HUES64 (cell line): ENCODE measurements at regions not wholly inside any gene's neighbourhood (a gene's known extent, or its start where the extent isn't known, plus 50 kb on each side); places are given as distances from the start of the nearest gene placed in this dataset.
"Not testable (repeated sequence)": the region's sequence is repeated elsewhere in the genome, so short reads cannot be mapped to it uniquely, and the experiment has no call there.

ENCODE experiments used
- H3K27ac ChIP-seq: 2 replicates; pipeline ENCODE4 v1.7.0; 2013; ENCODE audit warnings: low read depth, low read length, inconsistent platforms
- H3K27me3 ChIP-seq: 2 replicates; pipeline ENCODE4 v1.6.1; 2013; ENCODE audit warnings: mild to moderate bottlenecking, low read length; ENCODE audit not compliant: insufficient read depth
- H3K36me3 ChIP-seq: 2 replicates; pipeline ENCODE4 v1.6.1; 2013; ENCODE audit warnings: mild to moderate bottlenecking, low read length; ENCODE audit not compliant: insufficient read depth
- H3K4me1 ChIP-seq: 2 replicates; pipeline ENCODE4 v1.6.1; 2013; ENCODE audit warnings: mild to moderate bottlenecking, low read length, moderate library complexity; ENCODE audit not compliant: insufficient read depth
- H3K4me3 ChIP-seq: 2 replicates; pipeline ENCODE4 v1.5.1; 2013; ENCODE audit warnings: mild to moderate bottlenecking, low read length, moderate library complexity
- H3K9ac ChIP-seq: 2 replicates; pipeline ENCODE4 v1.6.1; 2013; ENCODE audit warnings: mild to moderate bottlenecking, low read depth, low read length
- H3K9me3 ChIP-seq: 2 replicates; pipeline ENCODE4 v1.6.1; 2013; ENCODE audit warnings: low read depth, low read length; ENCODE audit not compliant: insufficient read depth
- WGBS: fragments of 150-250, 120-280 bp; methylation state at CpG from one replicate; pipeline ENCODE4 v1.1.7; 2013; ENCODE audit warnings: missing lambda C conversion rate; 5-methylcytosine and 5-hydroxymethylcytosine counted together

- no peak overlapping the region for H3K4me3 ChIP-seq
- H3K27me3 ChIP-seq: no peaks in the 10 kb centered on the region
- H3K27ac ChIP-seq: no peak overlapping the region
- H3K9me3 ChIP-seq: no peaks in the 10 kb centered on the region
- no peak overlapping the region for H3K9ac ChIP-seq
- no peaks in the 10 kb centered on the region for H3K4me1 ChIP-seq
- no CpG with 5 or more reads among the region's 2 CpGs for WGBS
- no peaks in the 10 kb centered on the region for H3K36me3 ChIP-seq
Observed at GRCh38 chr1:102178480-102178879, 181.8 kb upstream of the OLFM3 start.

DNA sequence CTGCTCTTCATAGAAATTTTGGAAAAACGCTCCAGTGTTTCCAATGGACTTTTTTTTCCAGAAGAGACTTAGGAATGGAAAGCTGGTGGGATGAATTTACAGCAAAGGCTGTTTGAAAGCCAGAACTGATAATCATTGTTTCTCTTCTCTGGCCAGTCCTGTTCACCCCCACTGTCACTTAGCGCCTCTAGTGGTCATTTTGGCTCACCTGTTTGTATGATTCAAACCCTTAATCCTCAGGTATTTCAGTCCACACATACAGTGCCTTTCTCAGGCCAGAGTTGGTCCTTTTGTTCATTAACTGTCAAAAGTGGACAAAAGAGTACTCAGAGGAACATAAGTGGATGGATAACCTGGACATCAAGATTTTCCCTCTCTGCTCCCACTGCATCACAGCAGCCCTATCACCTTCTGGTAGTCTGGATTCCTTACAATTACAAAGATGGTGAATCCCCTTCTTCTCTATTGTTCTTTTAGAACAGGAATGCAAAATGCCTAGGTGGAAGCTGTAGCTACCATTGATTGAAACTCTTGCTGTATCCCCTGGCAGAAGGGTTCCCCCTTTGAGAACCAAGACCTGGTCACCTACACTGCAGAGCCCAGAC, 177.6 kb upstream of the OLFM3 start:
- Histone ChIP-seq H3K36me3 (no peaks in the 10 kb centered on the region), H3K27ac (no peak overlapping the region), H3K4me3 (no peak overlapping the region), H3K27me3 (no peaks in the 10 kb centered on the region), H3K9ac (no peak overlapping the region), H3K9me3 (no peaks in the 10 kb centered on the region), H3K4me1 (no peaks in the 10 kb centered on the region)
- WGBS: 46% methylated on average over 2 of the region's 2 CpGs

DNA sequence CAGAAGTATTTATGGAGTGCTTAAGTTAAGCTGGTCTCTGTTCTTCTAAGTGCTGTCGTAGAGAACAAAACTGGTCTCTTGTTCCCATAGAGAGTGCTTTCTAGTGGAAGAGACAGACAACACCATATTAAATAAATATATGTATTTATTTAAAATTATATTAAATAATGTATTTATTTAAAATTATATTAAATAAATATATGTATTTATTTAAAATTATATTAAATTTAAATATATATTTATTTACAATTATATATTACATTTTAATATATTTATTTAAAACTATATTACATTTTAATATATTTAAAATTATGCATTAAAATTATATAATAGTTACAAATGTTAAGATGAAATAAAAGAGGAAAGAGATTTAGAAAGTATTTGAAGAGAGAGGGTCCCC, 175.5 kb upstream of the OLFM3 start:
- H3K27me3 ChIP-seq: no peaks in the 10 kb centered on the region
- H3K27ac ChIP-seq: no peak overlapping the region
- WGBS: 100% methylated on average over 1 of the region's 1 CpG
- H3K4me3 ChIP-seq: no peak overlapping the region
- no peak overlapping the region for H3K9ac ChIP-seq
- H3K9me3 ChIP-seq: no peaks in the 10 kb centered on the region
- no peaks in the 10 kb centered on the region for H3K4me1 ChIP-seq
- H3K36me3 ChIP-seq: no peaks in the 10 kb centered on the region

GRCh38 chr1:102163799-102164198, 167.1 kb upstream of the OLFM3 start:
- Histone ChIP-seq H3K9me3 (no peaks in the 10 kb centered on the region), H3K4me1 (peaks cover 7% of the 10 kb centered on the region; the same call in 1 of the 2 replicates), H3K36me3 (no peaks in the 10 kb centered on the region), H3K4me3 (no peak overlapping the region), H3K9ac (no peak overlapping the region), H3K27ac (no peak overlapping the region), H3K27me3 (no peaks in the 10 kb centered on the region)
- 93% methylated on average over 1 of the region's 1 CpG for WGBS

GRCh38 chr1:102151242-102151641, 154.5 kb upstream of the OLFM3 start:
- WGBS: 93% methylated on average over 3 of the region's 3 CpGs
- no peaks in the 10 kb centered on the region for H3K36me3 ChIP-seq
- H3K9me3 ChIP-seq: no peaks in the 10 kb centered on the region
- no peak overlapping the region for H3K9ac ChIP-seq
- peaks cover 11% of the 10 kb centered on the region; the same call in 1 of the 2 replicates for H3K4me1 ChIP-seq
- no peak overlapping the region for H3K4me3 ChIP-seq
- H3K27ac ChIP-seq: no peak overlapping the region
- H3K27me3 ChIP-seq: no peaks in the 10 kb centered on the region

- no peak overlapping the region for H3K27ac ChIP-seq
- H3K36me3 ChIP-seq: no peaks in the 10 kb centered on the region
- H3K27me3 ChIP-seq: no peaks in the 10 kb centered on the region
- H3K9ac ChIP-seq: no peak overlapping the region
- no peaks in the 10 kb centered on the region for H3K9me3 ChIP-seq
- peaks cover 4% of the 10 kb centered on the region; the same call in 1 of the 2 replicates for H3K4me1 ChIP-seq
- H3K4me3 ChIP-seq: no peak overlapping the region
- WGBS: 94% methylated on average over 4 of the region's 4 CpGs
Observed at GRCh38 chr1:102120910-102121309, 124.2 kb upstream of the OLFM3 start.

DNA sequence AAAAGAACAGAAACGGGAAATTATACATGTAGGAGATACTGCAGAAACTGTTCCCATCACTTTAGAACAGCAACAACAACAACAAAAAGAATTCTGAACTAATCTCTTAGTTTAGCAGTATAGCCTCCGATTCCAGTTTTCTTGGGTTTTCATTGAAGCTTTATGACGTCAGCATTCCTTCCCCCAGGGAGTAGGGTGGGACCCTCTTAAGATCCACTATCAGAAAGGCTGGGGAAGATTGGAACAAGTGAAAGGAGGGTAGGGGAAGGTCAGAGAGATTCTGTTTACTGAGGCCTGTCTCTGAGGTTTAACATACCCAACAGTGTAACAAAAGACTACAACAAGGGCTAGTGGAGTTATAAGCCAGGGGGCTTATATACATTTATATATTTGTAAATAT, 121.4 kb upstream of the OLFM3 start:
- no peak overlapping the region for H3K4me3 ChIP-seq
- H3K9ac ChIP-seq: no peak overlapping the region
- H3K27me3 ChIP-seq: no peaks in the 10 kb centered on the region
- H3K36me3 ChIP-seq: no peaks in the 10 kb centered on the region
- WGBS: 69% methylated on average over 3 of the region's 3 CpGs
- no peaks in the 10 kb centered on the region for H3K9me3 ChIP-seq
- H3K4me1 ChIP-seq: peaks cover 15% of the 10 kb centered on the region
- H3K27ac ChIP-seq: no peak overlapping the region

DNA sequence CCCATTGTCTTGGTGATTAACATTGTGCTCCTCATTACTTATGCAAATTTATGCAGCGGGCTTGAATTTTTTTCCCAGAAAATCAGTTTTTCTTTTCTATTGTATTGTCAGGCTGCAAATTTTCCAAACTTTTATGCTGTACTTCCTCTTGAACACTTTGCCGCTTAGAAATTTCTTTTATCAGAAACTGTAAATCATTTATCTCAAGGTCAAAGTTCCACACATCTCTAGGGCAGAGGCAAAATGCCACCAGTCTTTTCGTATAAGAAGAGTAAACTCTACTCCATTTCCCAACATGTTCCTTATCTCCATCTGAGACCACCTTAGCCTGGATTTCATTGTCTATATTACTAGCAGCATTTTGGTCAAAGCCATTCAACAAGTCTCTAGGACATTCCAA, 113.9 kb upstream of the OLFM3 start:
- Histone ChIP-seq H3K9ac (no peak overlapping the region), H3K9me3 (no peaks in the 10 kb centered on the region), H3K27me3 (no peaks in the 10 kb centered on the region), H3K4me3 (no peak overlapping the region), H3K36me3 (no peaks in the 10 kb centered on the region), H3K4me1 (peaks cover 36% of the 10 kb centered on the region), H3K27ac (no peak overlapping the region)
- WGBS: 95% methylated on average over 3 of the region's 3 CpGs

GRCh38 chr1:102109493-102109892, 112.8 kb upstream of the OLFM3 start:
- H3K9me3 ChIP-seq, H3K27me3 ChIP-seq, H3K27ac ChIP-seq, H3K9ac ChIP-seq, H3K36me3 ChIP-seq, H3K4me3 ChIP-seq: not testable (repeated sequence)
- 93% methylated on average over 1 of the region's 2 CpGs for WGBS
- H3K4me1 ChIP-seq: peaks cover 38% of the 10 kb centered on the region

- Histone ChIP-seq H3K4me3 (peak overlapping the region; percentile 22), H3K36me3 (no peaks in the 10 kb centered on the region), H3K9me3 (no peaks in the 10 kb centered on the region), H3K27ac (peak overlapping the region; percentile 82; the same call in 1 of the 2 replicates), H3K9ac (no peak overlapping the region), H3K27me3 (no peaks in the 10 kb centered on the region), H3K4me1 (peaks cover 45% of the 10 kb centered on the region)
- 23% methylated on average over 2 of the region's 3 CpGs for WGBS
Observed at GRCh38 chr1:102107441-102107840, 110.7 kb upstream of the OLFM3 start.

DNA sequence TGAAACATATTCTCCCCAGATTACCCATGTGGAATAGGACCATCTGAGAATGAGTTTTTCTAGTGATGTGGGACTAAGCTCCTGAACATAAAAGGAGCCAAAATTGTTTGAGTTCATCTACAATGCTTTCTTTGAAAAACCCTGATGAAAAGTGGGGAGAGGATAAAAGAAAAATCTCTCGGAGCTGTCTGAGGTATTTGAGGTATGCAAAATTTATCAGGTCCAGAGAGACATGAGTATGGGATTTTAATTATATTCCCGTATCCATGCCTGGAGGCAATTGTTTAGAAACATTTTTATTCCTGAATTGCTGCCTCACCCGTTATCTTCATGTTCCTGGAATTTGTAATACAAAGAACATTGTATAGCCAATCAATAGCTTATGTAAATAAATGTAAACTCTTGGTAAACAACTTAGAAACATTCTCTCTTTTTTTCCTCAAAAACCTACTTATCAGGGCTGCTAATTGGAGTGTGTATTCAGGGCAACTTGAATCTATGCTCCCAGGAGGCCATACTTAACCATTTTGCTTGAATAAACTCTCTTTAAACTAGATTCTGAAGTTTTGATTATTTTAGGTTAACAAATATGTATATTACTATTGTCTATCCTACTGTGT, 109.3 kb upstream of the OLFM3 start:
- H3K9ac ChIP-seq: no peak overlapping the region
- H3K4me3 ChIP-seq: no peak overlapping the region
- no peaks in the 10 kb centered on the region for H3K27me3 ChIP-seq
- 38% methylated on average over 2 of the region's 3 CpGs for WGBS
- H3K4me1 ChIP-seq: peaks cover 57% of the 10 kb centered on the region
- no peaks in the 10 kb centered on the region for H3K9me3 ChIP-seq
- peak overlapping the region; percentile 47; the same call in 1 of the 2 replicates for H3K27ac ChIP-seq
- no peaks in the 10 kb centered on the region for H3K36me3 ChIP-seq
